GM12865 (cell line): ENCODE measurements at regions not wholly inside any gene's neighbourhood (a gene's known extent, or its start where the extent isn't known, plus 50 kb on each side); places are given as distances from the start of the nearest gene placed in this dataset.

ENCODE experiments used
- DNase-seq: peaks from one replicate; pipeline ENCODE4 v3.0.0; 2010; ENCODE audit warnings: low read depth
- H3K4me3 ChIP-seq: 2 replicates; pipeline ENCODE4 v1.5.1; 2011; ENCODE audit warnings: mild to moderate bottlenecking, low read depth, low read length, control low read depth
- CTCF ChIP-seq: IDR thresholded peaks from 2 replicates; pipeline ENCODE4 v1.5.1; 2011; ENCODE audit warnings: low read length, control low read depth, low read depth, inconsistent platforms; ENCODE audit not compliant: insufficient read depth; ENCODE audit errors: missing control alignments

DNA sequence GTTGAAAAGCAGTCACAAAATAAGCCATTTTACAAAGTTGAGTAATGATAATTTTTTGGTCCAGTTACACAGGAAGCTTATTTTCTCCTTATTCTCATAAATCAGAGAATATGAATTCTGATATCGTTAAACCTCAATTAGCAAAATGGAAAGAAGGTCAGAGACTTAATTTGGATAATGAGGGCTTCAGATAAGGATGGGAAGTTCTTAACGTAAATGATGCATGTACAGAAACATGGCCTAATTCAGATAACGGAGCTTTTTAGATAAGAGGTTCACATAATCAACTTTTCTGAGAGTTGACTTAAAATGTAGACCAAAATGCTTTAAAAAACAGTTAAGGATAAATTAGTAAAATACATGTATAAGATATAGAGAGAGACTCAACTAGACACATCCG, 746.3 kb upstream of the SLC10A2 start:
- no peak for DNase-seq
- TF ChIP-seq CTCF: no peak

DNA sequence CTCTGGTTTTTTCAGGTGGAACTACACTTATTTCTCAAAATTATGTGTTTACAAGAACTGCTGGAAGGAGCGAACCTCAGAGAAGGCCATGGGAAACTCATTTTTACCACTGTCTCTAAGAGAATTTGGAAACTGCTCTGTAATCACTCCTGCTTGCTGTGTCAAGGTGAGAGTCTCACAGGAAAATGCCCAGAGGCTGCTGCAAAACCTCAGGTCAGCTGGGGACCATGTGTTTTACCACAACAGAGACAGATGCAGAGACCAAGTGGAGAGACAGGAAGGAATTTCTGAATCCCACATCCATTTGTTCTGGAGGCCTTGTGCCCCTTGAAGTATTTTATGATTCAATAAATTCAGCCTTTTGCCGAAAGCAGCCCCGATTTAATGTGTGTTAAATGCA, 743.8 kb upstream of the SLC10A2 start:
- no peak for TF ChIP-seq CTCF
- no peak for DNase-seq
- no peak overlapping the region for H3K4me3 ChIP-seq

More for the DNA sequence above, 746.3 kb upstream of the SLC10A2 start:
- no peak overlapping the region for H3K4me3 ChIP-seq

GRCh38 chr13:103805771-103806170, 739.6 kb upstream of the SLC10A2 start:
- TF ChIP-seq CTCF: no peak
- no peak overlapping the region for H3K4me3 ChIP-seq
- no peak for DNase-seq

DNA sequence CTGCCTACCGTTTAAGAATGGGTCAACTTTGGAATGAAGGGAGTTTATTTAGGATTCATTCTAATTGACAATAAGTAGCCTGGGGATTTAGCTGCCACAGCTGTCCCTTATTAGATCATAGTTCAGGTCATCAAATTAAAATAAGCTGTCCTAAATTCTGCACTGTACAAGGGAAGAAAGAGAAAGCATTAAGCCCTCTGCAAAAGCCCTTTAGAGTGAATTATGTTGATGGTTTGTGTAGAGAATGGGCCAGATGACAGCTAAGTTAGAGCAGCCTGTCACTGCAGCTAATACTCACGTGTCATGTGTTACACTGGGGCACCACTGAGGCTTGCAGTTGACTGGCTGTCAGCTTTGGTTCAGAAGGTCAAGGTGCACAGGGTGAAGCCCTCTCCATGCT, 737.1 kb upstream of the SLC10A2 start:
- no peak for DNase-seq
- no peak overlapping the region for H3K4me3 ChIP-seq
- no peak for TF ChIP-seq CTCF

GRCh38 chr13:103799028-103799427, 732.8 kb upstream of the SLC10A2 start:
- TF ChIP-seq CTCF: no peak
- DNase-seq: no peak
- no peak overlapping the region for H3K4me3 ChIP-seq

GRCh38 chr13:103795892-103796478, 729.8 kb upstream of the SLC10A2 start:
- TF ChIP-seq CTCF: no peak
- DNase-seq: no peak
- H3K4me3 ChIP-seq: no peak overlapping the region

GRCh38 chr13:103794526-103794925, 728.3 kb upstream of the SLC10A2 start:
- no peak overlapping the region for H3K4me3 ChIP-seq
- no peak for DNase-seq
- TF ChIP-seq CTCF: no peak
